H9 (cell line): ENCODE measurements at regions not wholly inside any gene's neighbourhood (a gene's known extent, or its start where the extent isn't known, plus 50 kb on each side); places are given as distances from the start of the nearest gene placed in this dataset.

Source experiments
- DNase-seq: peaks from one replicate; pipeline ENCODE4 v3.0.0-alpha.2; 2017
- H2AFZ ChIP-seq: one replicate; pipeline ENCODE4 v1.6.1; 2013; ENCODE audit warnings: mild to moderate bottlenecking, low read length, control low read depth, moderate library complexity
- H2AK5ac ChIP-seq: 2 replicates; pipeline ENCODE4 v1.6.1; 2013; ENCODE audit warnings: low read length, control low read depth, mixed read lengths; ENCODE audit not compliant: insufficient read length
- H2BK120ac ChIP-seq: one replicate; pipeline ENCODE4 v1.6.1; 2013; ENCODE audit warnings: low read depth, mild to moderate bottlenecking, low read length, control low read depth, inconsistent platforms; ENCODE audit not compliant: poor library complexity, severe bottlenecking
- H2BK12ac ChIP-seq: 2 replicates; pipeline ENCODE4 v1.6.1; 2013; ENCODE audit warnings: low read length, control low read depth, mixed read lengths, low read depth; ENCODE audit not compliant: insufficient read length
- H2BK15ac ChIP-seq: 2 replicates; pipeline ENCODE4 v1.6.1; 2013; ENCODE audit warnings: low read depth, low read length, control low read depth
- H2BK20ac ChIP-seq: one replicate; pipeline ENCODE4 v1.6.1; 2013; ENCODE audit warnings: low read depth, mild to moderate bottlenecking, low read length, control low read depth, inconsistent platforms; ENCODE audit not compliant: poor library complexity, severe bottlenecking
- H2BK5ac ChIP-seq: 2 replicates; pipeline ENCODE4 v1.6.1; 2013; ENCODE audit warnings: low read length, control low read depth, mixed read lengths; ENCODE audit not compliant: insufficient read length
- H3K14ac ChIP-seq: 2 replicates; pipeline ENCODE4 v1.6.1; 2013; ENCODE audit warnings: low read length, control low read depth; ENCODE audit not compliant: insufficient read depth
- H3K18ac ChIP-seq: 2 replicates; pipeline ENCODE4 v1.6.1; 2013; ENCODE audit warnings: low read depth, mild to moderate bottlenecking, mixed read lengths, low read length, control low read depth; ENCODE audit not compliant: insufficient read length
- H3K23ac ChIP-seq: 2 replicates; pipeline ENCODE4 v1.6.1; 2013; ENCODE audit warnings: low read length, control low read depth, mixed read lengths, low read depth; ENCODE audit not compliant: insufficient read length
- H3K23me2 ChIP-seq: 2 replicates; pipeline ENCODE4 v1.6.1; 2013; ENCODE audit warnings: low read depth, mild to moderate bottlenecking, mixed read lengths, low read length, control low read depth; ENCODE audit not compliant: insufficient read length, poor library complexity, severe bottlenecking
- H3K27ac ChIP-seq: 2 replicates; pipeline ENCODE4 v1.5.1; 2013; ENCODE audit warnings: low read length, control low read depth, mixed read lengths, low read depth; ENCODE audit not compliant: insufficient read length
- H3K27me3 ChIP-seq: 2 replicates; pipeline ENCODE4 v1.6.1; 2013; ENCODE audit warnings: low read length, control low read depth, inconsistent platforms; ENCODE audit not compliant: insufficient read depth
- H3K4ac ChIP-seq: 2 replicates; pipeline ENCODE4 v1.6.1; 2013; ENCODE audit warnings: low read depth, mild to moderate bottlenecking, control low read depth, inconsistent platforms, low read length, moderate library complexity
- H3K4me1 ChIP-seq: 2 replicates; pipeline ENCODE4 v1.6.1; 2013; ENCODE audit warnings: low read length, control low read depth, inconsistent platforms; ENCODE audit not compliant: insufficient read depth
- H3K4me2 ChIP-seq: 2 replicates; pipeline ENCODE4 v1.6.1; 2013; ENCODE audit warnings: low read length, control low read depth, mixed read lengths; ENCODE audit not compliant: insufficient read length, insufficient read depth
- H3K56ac ChIP-seq: 2 replicates; pipeline ENCODE4 v1.6.1; 2013; ENCODE audit warnings: low read depth, mild to moderate bottlenecking, mixed read lengths, low read length, control low read depth; ENCODE audit not compliant: insufficient read length
- H3K79me1 ChIP-seq: 2 replicates; pipeline ENCODE4 v1.6.1; 2013; ENCODE audit warnings: low read depth, mild to moderate bottlenecking, moderate library complexity, low read length, control low read depth, inconsistent platforms; ENCODE audit not compliant: insufficient read depth, poor library complexity, severe bottlenecking
- H3K79me2 ChIP-seq: 2 replicates; pipeline ENCODE4 v1.6.1; 2013; ENCODE audit warnings: low read length, control low read depth, inconsistent platforms; ENCODE audit not compliant: insufficient read depth
- H3K9ac ChIP-seq: 2 replicates; pipeline ENCODE4 v1.6.1; 2013; ENCODE audit warnings: low read length, control low read depth, mixed read lengths; ENCODE audit not compliant: insufficient read length; ENCODE audit errors: extremely low read depth
- H3K9me3 ChIP-seq: one replicate; pipeline ENCODE4 v1.6.1; 2013; ENCODE audit warnings: low read depth, low read length, inconsistent platforms; ENCODE audit not compliant: control insufficient read depth
- H3T11ph ChIP-seq: one replicate; pipeline ENCODE4 v1.6.1; 2013; ENCODE audit warnings: mild to moderate bottlenecking, low read length, control low read depth, inconsistent platforms
- H4K20me1 ChIP-seq: one replicate; pipeline ENCODE4 v1.6.1; 2013; ENCODE audit not compliant: control insufficient read depth, insufficient read length, insufficient read depth
- H4K5ac ChIP-seq: 2 replicates; pipeline ENCODE4 v1.6.1; 2013; ENCODE audit warnings: low read depth, mild to moderate bottlenecking, mixed read lengths, low read length, control low read depth; ENCODE audit not compliant: insufficient read length
- H4K8ac ChIP-seq: replicated peaks from 2 replicates; pipeline ENCODE4 v1.6.1; 2013; ENCODE audit warnings: low read length, control low read depth, mixed read lengths, low read depth; ENCODE audit not compliant: insufficient read length
- H4K91ac ChIP-seq: 2 replicates; pipeline ENCODE4 v1.6.1; 2013; ENCODE audit warnings: low read depth, mild to moderate bottlenecking, moderate library complexity, mixed read lengths, low read length, control low read depth; ENCODE audit not compliant: insufficient read length
- H3K27ac Mint-ChIP-seq, 3 experiments: 2 replicates in 2 of 3; 3 replicates in 1 of 3; pipeline ENCODE4 v1.8.0; 2020 to 2021; ENCODE audit warnings: mixed read lengths in 3 of 3, mild to moderate bottlenecking in 1 of 3, moderate library complexity in 1 of 3
- H3K27me3 Mint-ChIP-seq: 2 replicates; pipeline ENCODE4 v1.8.0; 2021; ENCODE audit warnings: low read depth, mild to moderate bottlenecking, moderate library complexity, mixed read lengths
- H3K36me3 Mint-ChIP-seq, 3 experiments: 2 replicates in 2 of 3; 3 replicates in 1 of 3; pipeline ENCODE4 v1.8.0; 2020 to 2021; ENCODE audit warnings: low read depth in 3 of 3, mixed read lengths in 3 of 3; ENCODE audit not compliant: insufficient read depth in 1 of 3
- H3K4me1 Mint-ChIP-seq, 2 experiments: 2 replicates each; pipeline ENCODE4 v1.8.0; 2020; ENCODE audit warnings: mixed read lengths in 2 of 2
- H3K4me3 Mint-ChIP-seq, 2 experiments: 2 replicates in 1 of 2; 3 replicates in 1 of 2; pipeline ENCODE4 v1.8.0; 2020 to 2021; ENCODE audit warnings: mild to moderate bottlenecking in 2 of 2, mixed read lengths in 2 of 2, moderate library complexity in 1 of 2
- H3K9me3 Mint-ChIP-seq, 2 experiments: 2 replicates in 1 of 2; 3 replicates in 1 of 2; pipeline ENCODE4 v1.8.0; 2020; ENCODE audit warnings: mild to moderate bottlenecking in 2 of 2, mixed read lengths in 2 of 2, moderate library complexity in 1 of 2
- CTCF ChIP-seq: fragments of 200-600 bp; sonication (generic); conservative IDR thresholded peaks from 3 replicates; pipeline ENCODE4 v1.8.0; 2021; ENCODE audit warnings: antibody characterized with exemption, mild to moderate bottlenecking
- WGBS: extraction: QIAGEN DNeasy Blood & Tissue Kit; methylation state at CpG from one replicate; pipeline ENCODE4 v1.1.7; 2013; ENCODE audit warnings: missing lambda C conversion rate, low lambda C conversion rate, mixed read lengths; ENCODE audit not compliant: insufficient read length; ENCODE audit errors: extremely low coverage; 5-methylcytosine and 5-hydroxymethylcytosine counted together

GRCh38 chr15:91566141-91566540 lies 287.4 kb upstream of the SLCO3A1 start:
- H2AFZ ChIP-seq: no peak overlapping the region
- H2BK20ac ChIP-seq: no peak overlapping the region
- TF ChIP-seq CTCF: no peak
- no peak overlapping the region for H3K4me3 Mint-ChIP-seq
- no peak overlapping the region for H4K5ac ChIP-seq
- H3K36me3 Mint-ChIP-seq: peaks cover 0 to 2% (median 0%) of the 10 kb centered on the region in 3 experiments; a peak in 3 of 7 replicates
- H3K23me2 ChIP-seq: no peaks in the 10 kb centered on the region
- no peak overlapping the region for H3T11ph ChIP-seq
- H2BK5ac ChIP-seq: no peak overlapping the region
- no peak overlapping the region for H4K8ac ChIP-seq
- no peaks in the 10 kb centered on the region for H4K20me1 ChIP-seq
- H3K9me3 Mint-ChIP-seq: peaks cover 2 to 9% of the 10 kb centered on the region in 2 experiments; a peak in 2 of 5 replicates
- H3K4me1 ChIP-seq: peaks cover 6% of the 10 kb centered on the region; the same call in 1 of the 2 replicates
- no peak overlapping the region for H3K27ac Mint-ChIP-seq
- no peak overlapping the region for H2AK5ac ChIP-seq
- no peak overlapping the region for H3K23ac ChIP-seq
- H3K9me3 ChIP-seq: no peaks in the 10 kb centered on the region
- H3K79me1 ChIP-seq: no peaks in the 10 kb centered on the region
- H3K18ac ChIP-seq: no peak overlapping the region
- no peak for DNase-seq
- H3K56ac ChIP-seq: no peak overlapping the region
- no peak overlapping the region for H3K14ac ChIP-seq
- peaks cover 14 to 17% of the 10 kb centered on the region in 2 experiments for H3K4me1 Mint-ChIP-seq
- no peak overlapping the region for H3K27ac ChIP-seq
- no peaks in the 10 kb centered on the region for H3K27me3 ChIP-seq
- no peak overlapping the region for H2BK15ac ChIP-seq
- WGBS: no CpG with 5 or more reads among the region's 4 CpGs
- H3K4ac ChIP-seq: no peak overlapping the region
- no peak overlapping the region for H2BK120ac ChIP-seq
- no peaks in the 10 kb centered on the region for H3K79me2 ChIP-seq
- H3K27me3 Mint-ChIP-seq: no peaks in the 10 kb centered on the region; the same call in 1 of the 2 replicates
- no peak overlapping the region for H3K9ac ChIP-seq
- no peak overlapping the region for H4K91ac ChIP-seq
- no peak overlapping the region for H3K4me2 ChIP-seq
- no peak overlapping the region for H2BK12ac ChIP-seq
